ENCODE measurements at regions not wholly inside any gene's neighbourhood (a gene's known extent, or its start where the extent isn't known, plus 50 kb on each side); places are given as distances from the start of the nearest gene placed in this dataset.

- no peak for TF ChIP-seq CTCF (IDR thresholded peaks at IDR 0.05 in 8 of 11, conservative IDR thresholded peaks at IDR 0.05 in 3 of 11)
- no peak for TF ChIP-seq POLR2A (IDR thresholded peaks at IDR 0.05)
Observed at GRCh38 chr4:18167831-18168230, 146.3 kb upstream of the LCORL start.
